Muscle of arm (tissue), 1 donor: ENCODE measurements at regions not wholly inside any gene's neighbourhood (a gene's known extent, or its start where the extent isn't known, plus 50 kb on each side); places are given as distances from the start of the nearest gene placed in this dataset.
A peak's percentile ranks its signal among the peaks of the same experiment; 100 is the strongest.

Experiments used
- DNase-seq: peaks from one replicate; pipeline ENCODE4 v3.0.0-alpha.2; 2013

GRCh38 chr22:22744412-22745224 lies 100.2 kb downstream of the GGTLC2 start:
- DNase-seq, result no peak

DNA sequence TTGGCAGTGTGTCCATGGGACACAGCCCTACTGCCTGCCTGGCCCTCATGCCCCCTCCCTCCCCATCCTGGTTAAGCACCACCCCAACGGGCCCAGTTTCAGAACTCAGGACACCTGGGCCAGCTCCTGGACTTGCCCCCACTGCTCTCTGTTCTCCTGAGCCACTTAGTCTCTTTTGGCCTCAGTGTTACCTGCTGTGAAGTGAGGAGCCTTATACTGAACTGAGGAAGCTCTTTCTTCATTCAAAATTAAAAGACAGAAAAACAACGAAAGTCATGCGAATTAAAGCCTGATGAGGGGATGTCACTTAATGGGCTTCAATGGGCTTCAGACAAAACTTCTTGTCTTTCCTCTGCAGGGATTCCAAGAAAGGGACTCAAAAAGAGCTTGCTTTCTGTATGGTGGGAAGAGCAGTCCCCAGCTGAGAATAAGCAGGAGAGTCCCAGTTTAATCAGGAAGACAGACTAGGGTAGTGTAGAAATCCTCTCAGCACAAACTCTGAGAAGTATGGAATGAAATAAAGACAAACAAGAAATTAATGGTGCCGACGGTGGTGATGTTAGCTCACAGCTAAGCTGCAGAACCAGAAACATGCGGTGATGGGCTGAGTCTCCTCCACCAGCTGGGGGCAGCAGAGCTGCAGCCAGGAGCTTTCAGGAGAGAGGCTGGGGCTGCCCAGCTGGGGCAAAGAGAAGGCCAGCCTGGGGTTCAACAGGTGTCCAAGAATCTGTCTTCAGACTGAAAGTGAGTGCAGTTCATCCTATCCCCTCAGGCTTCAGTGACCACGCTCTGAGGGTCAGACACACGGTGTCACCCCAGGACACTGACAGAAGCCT lies 101.0 kb downstream of the GGTLC2 start:
- no peak for DNase-seq

DNA sequence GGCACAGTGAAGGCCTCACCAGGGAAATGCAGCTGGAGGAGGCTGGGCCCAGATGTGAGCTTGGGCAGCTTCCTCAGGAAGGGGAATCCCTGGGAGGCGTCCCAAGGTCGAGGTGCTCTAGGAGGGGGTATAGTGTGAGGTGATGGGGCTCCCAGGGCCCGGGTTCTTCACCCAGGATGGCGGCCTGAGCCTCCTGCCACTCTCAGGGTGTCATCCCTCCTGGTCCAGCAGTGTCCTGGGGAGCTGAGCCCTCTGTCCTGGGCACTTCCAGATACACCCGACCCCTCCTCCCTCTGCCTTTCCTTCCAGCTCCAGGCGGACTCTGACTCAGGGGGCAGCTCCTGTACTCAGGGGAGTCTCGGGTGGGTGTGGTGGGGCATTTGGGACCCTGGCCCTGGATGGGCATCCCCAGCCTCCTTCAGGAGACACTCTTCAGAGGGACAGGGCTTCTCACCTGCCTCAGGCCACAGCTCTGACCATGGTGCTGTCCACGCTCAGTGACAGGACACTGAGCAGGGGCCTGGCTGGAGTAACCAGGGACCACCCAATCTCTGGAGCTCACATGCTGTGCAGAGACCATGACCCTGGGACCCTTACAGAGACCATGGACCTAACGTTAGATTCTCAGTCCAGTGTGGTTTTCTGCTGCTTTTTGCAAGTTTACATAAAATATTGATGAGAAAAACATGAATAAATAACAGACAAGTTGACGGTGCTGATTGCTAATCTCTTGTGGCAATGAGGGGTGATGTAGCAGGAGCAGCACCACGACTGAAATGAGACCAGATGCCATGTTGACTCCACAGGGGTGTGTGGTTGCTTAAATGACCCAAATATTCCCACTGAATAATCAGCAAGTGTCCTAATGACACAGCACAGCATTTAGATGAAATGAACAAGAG lies 101.9 kb downstream of the GGTLC2 start:
- no peak for DNase-seq

- no peak for DNase-seq
Measured at GRCh38 chr22:22746963-22747933, 102.8 kb downstream of the GGTLC2 start.

GRCh38 chr22:22748297-22748743 lies 103.9 kb downstream of the GGTLC2 start:
- DNase-seq, result peak; percentile 19

- DNase-seq, result no peak
Measured at GRCh38 chr22:22748756-22749155, 104.3 kb downstream of the GGTLC2 start.

GRCh38 chr22:22749167-22749758 lies 104.8 kb downstream of the GGTLC2 start:
- no peak for DNase-seq

- no peak for DNase-seq
Measured at GRCh38 chr22:22750335-22751042, 106.1 kb downstream of the GGTLC2 start.

DNA sequence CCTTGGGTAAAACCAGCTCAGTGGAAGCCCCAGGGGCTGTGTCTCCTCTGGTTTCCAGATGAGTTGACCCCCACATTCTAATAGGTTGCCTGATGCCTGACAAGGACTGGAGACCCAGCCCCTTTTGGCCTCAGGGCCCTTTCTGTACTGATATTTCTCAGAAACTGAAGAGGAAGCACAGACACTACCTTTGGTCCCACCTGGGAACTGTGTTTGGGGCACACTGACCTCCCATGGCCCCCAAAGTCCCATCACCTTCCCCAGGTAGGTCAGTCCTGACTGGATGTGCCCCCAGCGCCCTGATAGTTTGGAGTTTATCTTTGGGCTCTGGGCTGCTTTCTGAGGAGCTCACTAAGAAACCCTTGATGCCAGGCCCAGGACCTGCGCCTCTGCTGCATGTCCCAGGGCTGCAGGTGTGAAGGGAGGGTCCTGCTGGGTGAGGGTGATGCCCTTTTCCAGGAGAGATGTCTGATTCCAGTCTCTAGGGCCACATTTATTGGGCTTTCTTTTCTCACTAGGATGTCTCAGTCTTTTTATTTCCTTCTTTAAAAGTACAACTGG lies 106.7 kb downstream of the GGTLC2 start:
- DNase-seq, result no peak

GRCh38 chr22:22752199-22752555 lies 107.8 kb downstream of the GGTLC2 start:
- no peak for DNase-seq

GRCh38 chr22:22752556-22753477 lies 108.4 kb downstream of the GGTLC2 start:
- DNase-seq, result no peak

- DNase-seq, result peak; percentile 20
Measured at GRCh38 chr22:22753526-22754267, 109.3 kb downstream of the GGTLC2 start.

DNA sequence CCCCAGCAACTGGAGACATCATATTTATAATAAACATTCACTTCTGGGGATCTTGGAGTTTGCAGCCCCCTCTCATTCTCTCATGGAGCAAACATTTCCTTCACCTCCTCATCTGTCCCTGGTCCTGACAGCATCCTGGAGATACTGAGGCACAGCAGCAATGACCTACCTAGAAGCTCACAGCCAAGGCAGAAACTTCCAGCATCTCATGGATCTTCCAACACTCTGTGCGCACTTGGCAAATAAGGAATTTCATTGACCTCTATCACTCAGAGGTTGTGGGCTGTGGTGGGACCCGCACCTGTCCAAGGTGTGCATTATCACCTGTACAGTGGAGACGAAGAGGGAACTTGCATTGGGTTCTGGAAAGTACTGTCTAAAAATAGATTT lies 109.8 kb downstream of the GGTLC2 start:
- no peak for DNase-seq

DNA sequence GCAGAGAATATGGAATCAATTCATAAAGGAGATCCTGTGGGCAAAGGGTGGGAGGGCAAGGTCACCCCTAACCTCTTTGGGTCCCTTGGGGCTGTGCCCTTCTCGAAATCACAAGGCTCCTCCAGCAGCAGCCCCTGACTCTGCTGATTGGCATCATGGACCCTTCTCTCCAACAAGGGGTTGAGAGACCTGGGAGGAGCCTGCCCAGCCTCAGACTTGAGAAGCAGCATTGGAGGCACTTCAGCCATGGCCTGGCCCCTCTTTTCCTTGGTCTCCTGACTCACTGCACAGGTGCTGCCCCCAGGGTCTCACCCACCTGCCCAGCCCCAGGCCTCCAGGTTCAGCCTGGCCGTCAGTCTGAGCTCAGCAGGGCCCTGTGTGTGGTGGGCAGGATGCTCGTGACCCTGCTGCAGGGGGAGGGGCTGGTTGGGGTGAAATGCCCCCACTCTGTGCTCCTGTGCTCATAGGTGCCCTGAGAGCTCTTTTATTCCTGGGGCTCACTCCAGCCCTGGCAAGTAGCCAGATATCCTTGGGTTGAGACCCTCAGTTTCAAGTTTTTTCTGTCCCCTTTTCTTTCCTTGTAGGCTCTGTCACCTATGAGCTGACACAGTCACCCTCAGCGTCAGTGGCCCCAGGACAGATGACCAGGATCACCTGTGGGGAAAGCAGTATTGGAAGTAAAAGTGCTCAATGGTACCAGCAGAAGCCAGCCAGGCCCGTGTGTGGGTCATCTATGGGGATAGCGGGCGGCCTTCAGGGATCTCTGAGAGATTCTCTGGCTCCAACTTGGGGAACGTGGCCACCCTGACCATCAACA lies 110.8 kb downstream of the GGTLC2 start:
- DNase-seq, result no peak

DNA sequence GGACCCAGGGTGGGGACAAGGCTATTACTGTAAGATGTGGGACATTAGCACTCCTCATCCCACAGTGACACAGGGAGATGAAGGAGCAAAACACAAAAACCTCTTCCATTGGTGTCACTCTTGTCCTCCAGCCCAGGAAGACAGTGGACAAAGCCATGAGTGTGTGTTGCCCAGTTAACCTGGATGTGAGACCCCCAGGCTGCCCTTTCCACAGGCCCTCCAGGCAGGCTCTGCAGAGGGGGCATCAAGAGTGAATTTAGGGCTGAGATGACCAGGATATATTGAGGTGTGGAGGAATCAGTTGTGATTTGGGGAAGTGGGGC lies 111.3 kb downstream of the GGTLC2 start:
- DNase-seq, result no peak

DNA sequence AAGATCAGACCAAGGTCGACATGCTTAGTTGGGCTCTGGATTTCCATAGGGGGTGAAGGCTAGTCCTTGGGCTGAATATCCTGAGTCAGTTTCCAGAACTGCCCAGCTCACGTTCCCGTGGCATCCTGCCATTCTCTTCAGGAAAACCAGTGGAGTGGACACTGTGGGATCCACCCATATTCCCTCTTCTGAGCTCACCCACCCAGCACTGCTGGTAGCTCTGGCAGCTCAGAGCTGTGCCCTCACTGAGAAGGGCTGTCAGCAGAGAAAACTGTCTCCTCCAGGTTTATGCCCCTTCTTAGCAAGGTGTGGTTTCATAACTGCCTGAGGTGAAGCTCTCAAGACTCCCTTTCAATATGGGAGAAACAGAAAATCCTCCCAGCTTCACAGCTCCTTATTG lies 111.7 kb downstream of the GGTLC2 start:
- DNase-seq, result no peak
